ENCODE measurements at regions not wholly inside any gene's neighbourhood (a gene's known extent, or its start where the extent isn't known, plus 50 kb on each side); places are given as distances from the start of the nearest gene placed in this dataset.
"Not testable (repeated sequence)": the region's sequence is repeated elsewhere in the genome, so short reads cannot be mapped to it uniquely, and the experiment has no call there.

GRCh38 chrX:40855411-40855810 lies 120.1 kb upstream of the MED14 start:
- Histone ChIP-seq H3K79me2 (ENCODE audit: control insufficient read depth, insufficient read depth, low read length) (no peaks in the 10 kb centered on the region), H3K36me3 (replicated peaks in 1 of 2; ENCODE audit: control extremely low read depth in 1 of 2, control insufficient read depth in 1 of 2, extremely low read depth in 1 of 2, insufficient read depth in 2 of 2, low read length in 1 of 2) (no peaks in the 10 kb centered on the region), H3K27ac (ENCODE audit: low read length in 2 of 2) (no peak overlapping the region), H4K20me1 (ENCODE audit: control insufficient read depth, insufficient read depth, low read length, poor library complexity, severe bottlenecking) (no peaks in the 10 kb centered on the region), H3K27me3 (replicated peaks in 1 of 4; ENCODE audit: control extremely low read depth in 1 of 4, control insufficient read depth in 3 of 4, insufficient read depth in 4 of 4, low read length in 3 of 4) (no peaks in the 10 kb centered on the region), H3K4me1 (ENCODE audit: control insufficient read depth in 2 of 2, insufficient read depth in 2 of 2, low read length in 2 of 2) (no peaks in the 10 kb centered on the region), H3K9ac (ENCODE audit: low read length) (no peak overlapping the region), H2AFZ (ENCODE audit: insufficient read depth, low read depth, low read length, poor library complexity, severe bottlenecking) (no peak overlapping the region), H3K4me2 (replicated peaks; ENCODE audit: low read depth, low read length, poor library complexity, severe bottlenecking) (no peak overlapping the region), H3K9me3 (ENCODE audit: control extremely low read depth in 1 of 3, control insufficient read depth in 2 of 3, insufficient read depth in 1 of 3, low read length in 2 of 3) (no peaks in the 10 kb centered on the region), H3K4me3 (ENCODE audit: control extremely low read depth in 1 of 5, extremely low read depth in 1 of 5, insufficient read depth in 1 of 5, low read depth in 2 of 5, low read length in 4 of 5) (no peak overlapping the region)
- CTCF ChIA-PET: no interaction called here
- POLR2A ChIA-PET: no interaction called here
- ATAC-seq (ENCODE audit: low read depth): no peak
- no peak for DNase-seq
- intact Hi-C loops (cut with micrococcal nuclease): no loop called here
- Mint-ChIP-seq H3K27ac (no peak overlapping the region), H3K4me3 (no peak overlapping the region), H3K4me1 (no peaks in the 10 kb centered on the region), H3K9me3 (ENCODE audit: insufficient read depth) (no peaks in the 10 kb centered on the region), H3K27me3 (no peaks in the 10 kb centered on the region)
- TF ChIP-seq EZH2 (IDR thresholded peaks at IDR 0.05; ENCODE audit: borderline replicate concordance, insufficient read depth, low read depth, low read length, poor library complexity, severe bottlenecking): no peak
- no peak for TF ChIP-seq CTCF (IDR thresholded peaks at IDR 0.05)

GRCh38 chrX:40855932-40856515 lies 120.7 kb upstream of the MED14 start:
- no peak overlapping the region for H3K4me3 Mint-ChIP-seq
- intact Hi-C loops (cut with micrococcal nuclease): no loop called here
- Histone ChIP-seq H3K4me3 (ENCODE audit: control extremely low read depth in 1 of 5, extremely low read depth in 1 of 5, insufficient read depth in 1 of 5, low read depth in 2 of 5, low read length in 4 of 5) (no peak overlapping the region), H3K9ac (ENCODE audit: low read length) (no peak overlapping the region), H4K20me1 (ENCODE audit: control insufficient read depth, insufficient read depth, low read length, poor library complexity, severe bottlenecking) (no peaks in the 10 kb centered on the region), H3K4me1 (ENCODE audit: control insufficient read depth in 2 of 2, insufficient read depth in 2 of 2, low read length in 2 of 2) (no peaks in the 10 kb centered on the region), H3K9me3 (ENCODE audit: control extremely low read depth in 1 of 3, control insufficient read depth in 2 of 3, insufficient read depth in 1 of 3, low read length in 2 of 3) (peaks cover 0 to under 1% (median 0%) of the 10 kb centered on the region in 3 donors), H3K4me2 (replicated peaks; ENCODE audit: low read depth, low read length, poor library complexity, severe bottlenecking) (no peak overlapping the region), H3K27me3 (replicated peaks in 1 of 4; ENCODE audit: control extremely low read depth in 1 of 4, control insufficient read depth in 3 of 4, insufficient read depth in 4 of 4, low read length in 3 of 4) (no peaks in the 10 kb centered on the region), H3K36me3 (replicated peaks in 1 of 2; ENCODE audit: control extremely low read depth in 1 of 2, control insufficient read depth in 1 of 2, extremely low read depth in 1 of 2, insufficient read depth in 2 of 2, low read length in 1 of 2) (no peaks in the 10 kb centered on the region), H3K27ac (ENCODE audit: low read length in 2 of 2) (no peak overlapping the region), H2AFZ (ENCODE audit: insufficient read depth, low read depth, low read length, poor library complexity, severe bottlenecking) (no peak overlapping the region), H3K79me2 (ENCODE audit: control insufficient read depth, insufficient read depth, low read length) (no peaks in the 10 kb centered on the region)
- POLR2A ChIA-PET: no interaction called here
- no peak for ATAC-seq (ENCODE audit: low read depth)
- DNase-seq: no peak
- H3K27me3 Mint-ChIP-seq: no peaks in the 10 kb centered on the region
- TF ChIP-seq EZH2 (IDR thresholded peaks at IDR 0.05; ENCODE audit: borderline replicate concordance, insufficient read depth, low read depth, low read length, poor library complexity, severe bottlenecking): no peak
- TF ChIP-seq CTCF (IDR thresholded peaks at IDR 0.05): no peak
- no peak overlapping the region for H3K27ac Mint-ChIP-seq
- CTCF ChIA-PET: no interaction called here
- no peaks in the 10 kb centered on the region for H3K9me3 Mint-ChIP-seq (ENCODE audit: insufficient read depth)
- H3K4me1 Mint-ChIP-seq: no peaks in the 10 kb centered on the region

- H3K9ac ChIP-seq (ENCODE audit: low read length); POLR2A ChIA-PET; H3K36me3 ChIP-seq (replicated peaks in 1 of 2; ENCODE audit: control extremely low read depth in 1 of 2, control insufficient read depth in 1 of 2, extremely low read depth in 1 of 2, insufficient read depth in 2 of 2, low read length in 1 of 2); H3K9me3 Mint-ChIP-seq (ENCODE audit: insufficient read depth); H3K4me2 ChIP-seq (replicated peaks; ENCODE audit: low read depth, low read length, poor library complexity, severe bottlenecking); H3K4me3 ChIP-seq (ENCODE audit: control extremely low read depth in 1 of 5, extremely low read depth in 1 of 5, insufficient read depth in 1 of 5, low read depth in 2 of 5, low read length in 4 of 5); H3K27me3 Mint-ChIP-seq; CTCF ChIA-PET; H3K4me1 Mint-ChIP-seq; H3K79me2 ChIP-seq (ENCODE audit: control insufficient read depth, insufficient read depth, low read length); H2AFZ ChIP-seq (ENCODE audit: insufficient read depth, low read depth, low read length, poor library complexity, severe bottlenecking); H4K20me1 ChIP-seq (ENCODE audit: control insufficient read depth, insufficient read depth, low read length, poor library complexity, severe bottlenecking); H3K4me1 ChIP-seq (ENCODE audit: control insufficient read depth in 2 of 2, insufficient read depth in 2 of 2, low read length in 2 of 2); H3K27me3 ChIP-seq (replicated peaks in 1 of 4; ENCODE audit: control extremely low read depth in 1 of 4, control insufficient read depth in 3 of 4, insufficient read depth in 4 of 4, low read length in 3 of 4); H3K4me3 Mint-ChIP-seq; ATAC-seq (ENCODE audit: low read depth); intact Hi-C loops (cut with micrococcal nuclease); H3K27ac Mint-ChIP-seq; DNase-seq; H3K27ac ChIP-seq (ENCODE audit: low read length in 2 of 2): not testable (repeated sequence)
- H3K9me3 ChIP-seq (ENCODE audit: control extremely low read depth in 1 of 3, control insufficient read depth in 2 of 3, insufficient read depth in 1 of 3, low read length in 2 of 3): peaks cover 0 to 16% (median 0%) of the 10 kb centered on the region in 3 donors
- 99% methylated on average over 11 of the region's 47 CpGs for WGBS (ENCODE audit: insufficient coverage)
Observed at GRCh38 chrX:40861952-40862554, 126.7 kb upstream of the MED14 start.

Measured in B cell (primary cell).